Panc1 (cell line): ENCODE measurements at regions not wholly inside any gene's neighbourhood (a gene's known extent, or its start where the extent isn't known, plus 50 kb on each side); places are given as distances from the start of the nearest gene placed in this dataset.

ENCODE experiments used
- CTCF ChIP-seq: fragments of 450-650 bp; IDR thresholded peaks from 2 replicates; pipeline ENCODE4 v1.5.1; 2017; ENCODE audit warnings: mild to moderate bottlenecking
- POLR2AphosphoS5 ChIP-seq: IDR thresholded peaks from 2 replicates; pipeline ENCODE4 v1.6.1; 2012; ENCODE audit warnings: mild to moderate bottlenecking, low read depth, low read length, moderate library complexity
- REST ChIP-seq, 2 experiments: IDR thresholded peaks; 2 replicates each; pipeline ENCODE4 v1.6.1; 2011 to 2012; ENCODE audit warnings: low read depth in 2 of 2, control low read depth in 1 of 2, low read length in 1 of 2, mild to moderate bottlenecking in 1 of 2, moderate library complexity in 1 of 2; ENCODE audit not compliant: insufficient read depth in 1 of 2
- TCF7L2 ChIP-seq: IDR thresholded peaks from 2 replicates; pipeline ENCODE4 v1.6.1; 2011; ENCODE audit warnings: mild to moderate bottlenecking, low read depth, low read length, inconsistent platforms

GRCh38 chr6:98116455-98116854 lies 717.9 kb upstream of the POU3F2 start:
- no peak for TF ChIP-seq POLR2AphosphoS5
- TF ChIP-seq TCF7L2, result no peak
- TF ChIP-seq CTCF, result no peak
- TF ChIP-seq REST (IDR thresholded peaks at IDR 0.05; ENCODE audit: insufficient read depth in 1 of 2, low read depth in 2 of 2, low read length in 1 of 2), result no peak
